AG04449 (cell line): ENCODE measurements at regions not wholly inside any gene's neighbourhood (a gene's known extent, or its start where the extent isn't known, plus 50 kb on each side); places are given as distances from the start of the nearest gene placed in this dataset.

Source experiments
- CTCF ChIA-PET: fragments of 350-600 bp; formaldehyde crosslinking; extraction: SDS; loops from one replicate; lab custom pipeline; 2021; ENCODE audit warnings: antibody characterized with exemption; lab: Yijun Ruan, JAX
- POLR2A ChIA-PET: fragments of 400-600, 350-600 bp; formaldehyde crosslinking; extraction: SDS; loops from one replicate; lab custom pipeline; 2020; ENCODE audit warnings: antibody characterized with exemption, inconsistent platforms; lab: Yijun Ruan, JAX
- DNase-seq: peaks from one replicate; pipeline ENCODE4 v3.0.0-alpha.2; 2010; ENCODE audit warnings: low read depth, low spot score
- H3K4me3 ChIP-seq: 2 replicates; pipeline ENCODE4 v1.5.1; 2011; ENCODE audit warnings: low read depth, mild to moderate bottlenecking, control low read depth, low read length
- TF ChIP-seq, protein P1 (sequence below): IDR thresholded peaks from one replicate; pipeline ENCODE4 v1.5.1; 2011; ENCODE audit warnings: mild to moderate bottlenecking, moderate library complexity, low read length, control low read depth, inconsistent platforms; ENCODE audit not compliant: insufficient read depth; ENCODE audit errors: missing control alignments

DNA sequence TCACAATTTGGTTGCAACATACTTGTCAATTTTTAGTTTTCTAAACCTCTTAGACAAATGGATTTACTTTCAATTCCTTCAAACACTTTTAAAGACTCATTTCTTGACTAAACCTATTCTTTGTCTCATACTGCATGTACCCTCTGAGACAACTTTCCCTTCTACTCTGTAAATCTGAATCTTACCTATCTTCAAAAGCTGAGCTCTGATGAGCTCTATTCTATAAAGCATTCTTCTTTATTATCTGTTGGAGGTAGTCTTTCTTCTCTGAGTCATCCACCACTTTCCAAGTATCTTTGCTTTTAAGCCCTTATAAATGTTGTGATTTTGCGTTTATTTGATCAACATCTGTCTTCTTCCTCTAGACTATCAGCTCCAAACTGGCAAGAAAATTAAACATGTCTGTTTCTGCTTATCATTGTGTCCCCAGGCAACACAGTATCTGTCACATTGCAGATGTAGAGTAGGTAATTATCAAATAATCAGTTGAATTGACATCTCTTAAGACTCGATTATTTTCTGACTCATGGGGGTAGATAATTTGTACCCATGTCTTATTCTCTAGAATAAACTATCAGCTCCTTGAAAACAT is 265.6 kb upstream of the FAR2 start:
- ChIA-PET POLR2A (interaction anchor here (1.4 kb wide), 1 partner anchor 16 kb away, joined by 3 read pairs; no protein-coding TSS in a partner anchor), CTCF (interaction anchor here (1.6 to 5.8 kb wide), 2 partner anchors 10 to 14 kb away, joined by 5 to 38 read pairs; no protein-coding TSS in a partner anchor)
- TF ChIP-seq, protein P1, sequence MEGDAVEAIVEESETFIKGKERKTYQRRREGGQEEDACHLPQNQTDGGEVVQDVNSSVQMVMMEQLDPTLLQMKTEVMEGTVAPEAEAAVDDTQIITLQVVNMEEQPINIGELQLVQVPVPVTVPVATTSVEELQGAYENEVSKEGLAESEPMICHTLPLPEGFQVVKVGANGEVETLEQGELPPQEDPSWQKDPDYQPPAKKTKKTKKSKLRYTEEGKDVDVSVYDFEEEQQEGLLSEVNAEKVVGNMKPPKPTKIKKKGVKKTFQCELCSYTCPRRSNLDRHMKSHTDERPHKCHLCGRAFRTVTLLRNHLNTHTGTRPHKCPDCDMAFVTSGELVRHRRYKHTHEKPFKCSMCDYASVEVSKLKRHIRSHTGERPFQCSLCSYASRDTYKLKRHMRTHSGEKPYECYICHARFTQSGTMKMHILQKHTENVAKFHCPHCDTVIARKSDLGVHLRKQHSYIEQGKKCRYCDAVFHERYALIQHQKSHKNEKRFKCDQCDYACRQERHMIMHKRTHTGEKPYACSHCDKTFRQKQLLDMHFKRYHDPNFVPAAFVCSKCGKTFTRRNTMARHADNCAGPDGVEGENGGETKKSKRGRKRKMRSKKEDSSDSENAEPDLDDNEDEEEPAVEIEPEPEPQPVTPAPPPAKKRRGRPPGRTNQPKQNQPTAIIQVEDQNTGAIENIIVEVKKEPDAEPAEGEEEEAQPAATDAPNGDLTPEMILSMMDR: no peak
- H3K4me3 ChIP-seq: no peak overlapping the region
- DNase-seq: no peak

- ChIA-PET CTCF (interaction anchor here (0.9 to 5.8 kb wide), 3 partner anchors 12 to 78 kb away, joined by 4 to 38 read pairs (median 5); no protein-coding TSS in a partner anchor), POLR2A (no interaction called here)
- H3K4me3 ChIP-seq: no peak overlapping the region
- no peak for DNase-seq
- TF ChIP-seq, protein P1: no peak
These were observed 264.0 kb upstream of the FAR2 start for GRCh38 chr12:28884904-28885679.

GRCh38 chr12:28885928-28886327 is 263.1 kb upstream of the FAR2 start:
- ChIA-PET CTCF (interaction anchor here (5.8 kb wide), 1 partner anchor 13 kb away, joined by 38 read pairs; no protein-coding TSS in a partner anchor), POLR2A (no interaction called here)
- TF ChIP-seq, protein P1: no peak
- DNase-seq: no peak
- no peak overlapping the region for H3K4me3 ChIP-seq

DNA sequence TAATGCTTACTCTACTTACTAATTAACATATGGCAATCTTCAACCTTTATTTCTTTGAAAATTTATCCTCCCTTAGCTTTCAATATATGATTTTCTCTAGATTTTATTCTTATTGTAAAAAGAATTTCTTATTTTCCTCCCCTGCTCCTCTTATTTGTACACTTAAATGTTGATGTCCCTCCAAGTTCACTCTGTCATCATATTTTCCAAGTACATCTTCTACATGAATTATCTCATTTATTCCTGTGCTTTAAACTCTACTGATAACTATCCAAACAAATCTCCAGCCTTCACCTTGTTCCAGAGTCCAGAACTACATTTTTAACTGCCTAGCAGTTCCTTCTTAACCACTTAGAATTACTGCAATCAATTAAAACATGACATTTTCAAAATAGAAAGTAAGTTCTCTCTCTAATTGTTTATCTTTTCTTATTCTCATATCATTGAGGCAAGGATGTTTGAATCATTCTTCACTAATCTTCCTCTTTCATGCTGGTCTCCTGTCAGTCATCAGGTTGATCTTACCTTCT is 261.6 kb upstream of the FAR2 start:
- H3K4me3 ChIP-seq: no peak overlapping the region
- ChIA-PET CTCF (interaction anchor here (1.3 to 5.8 kb wide), 2 partner anchors 14 to 15 kb away, joined by 5 to 38 read pairs; no protein-coding TSS in a partner anchor), POLR2A (no interaction called here)
- DNase-seq: no peak
- TF ChIP-seq, protein P1: no peak

DNA sequence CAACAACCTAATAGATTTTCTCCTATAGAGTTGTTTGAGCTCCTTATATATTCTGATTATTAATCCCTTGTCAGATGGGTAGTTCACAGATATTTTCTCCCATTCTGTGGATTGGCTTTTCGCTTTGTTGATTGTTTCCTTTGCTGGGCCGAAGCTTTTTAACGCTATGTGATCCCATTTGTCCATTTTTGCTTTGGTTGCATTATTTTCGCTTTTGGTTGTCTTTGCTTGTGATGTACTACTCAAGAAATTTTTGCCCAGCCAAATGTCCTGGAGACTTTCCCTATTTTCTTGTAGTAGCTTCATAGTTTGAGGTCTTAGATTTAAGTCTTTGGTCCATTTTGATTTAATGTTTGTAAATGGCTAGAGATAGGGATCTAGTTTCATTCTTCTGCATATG is 258.4 kb upstream of the FAR2 start:
- TF ChIP-seq, protein P1: no peak
- DNase-seq: no peak
- H3K4me3 ChIP-seq: no peak overlapping the region
- ChIA-PET CTCF (interaction anchor here (1.5 kb wide), 1 partner anchor 950 kb away, joined by 3 read pairs; no protein-coding TSS in a partner anchor), POLR2A (no interaction called here)

DNA sequence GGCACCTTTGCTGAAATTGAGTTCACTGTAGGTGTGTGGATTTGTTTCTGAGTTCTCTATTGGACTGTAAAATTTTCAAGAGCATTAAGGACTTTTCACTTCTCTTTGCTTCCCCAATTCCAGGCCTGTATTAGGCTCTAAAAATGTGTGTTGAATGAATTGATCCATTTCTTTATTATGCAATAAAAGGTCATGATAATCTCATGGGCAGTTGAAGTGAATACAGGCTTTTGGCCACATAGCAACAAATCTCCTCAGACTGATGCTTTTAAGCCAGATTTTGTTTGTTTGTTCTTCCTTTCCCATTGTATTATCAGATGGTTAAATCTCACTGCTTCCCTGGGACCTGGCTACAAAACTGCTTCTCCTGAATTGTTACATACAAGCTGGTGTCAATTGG is 258.0 kb upstream of the FAR2 start:
- CTCF ChIA-PET: interaction anchor here (1.5 kb wide), 1 partner anchor 950 kb away, joined by 3 read pairs; no protein-coding TSS in a partner anchor
- POLR2A ChIA-PET: no interaction called here
- no peak for DNase-seq
- H3K4me3 ChIP-seq: no peak overlapping the region
- TF ChIP-seq, protein P1: no peak
